HFF-Myc (cell line): ENCODE measurements at regions not wholly inside any gene's neighbourhood (a gene's known extent, or its start where the extent isn't known, plus 50 kb on each side); places are given as distances from the start of the nearest gene placed in this dataset.

ENCODE experiments used
- DNase-seq: peaks from one replicate; pipeline ENCODE4 v3.0.0-alpha.2; 2011; ENCODE audit warnings: low read depth; ENCODE audit errors: extremely low read depth
- H3K4me3 ChIP-seq: replicated peaks from 2 replicates; pipeline ENCODE4 v1.5.1; 2011; ENCODE audit warnings: low read depth, mild to moderate bottlenecking, control low read depth, low read length
- TF ChIP-seq, protein P1 (sequence below): IDR thresholded peaks from 2 replicates; pipeline ENCODE4 v1.5.1; 2012; ENCODE audit warnings: mild to moderate bottlenecking, low read depth, low read length, control low read depth; ENCODE audit errors: missing control alignments

GRCh38 chr2:59530258-59530657 lies 1023.2 kb downstream of the BCL11A start:
- TF ChIP-seq, protein P1, sequence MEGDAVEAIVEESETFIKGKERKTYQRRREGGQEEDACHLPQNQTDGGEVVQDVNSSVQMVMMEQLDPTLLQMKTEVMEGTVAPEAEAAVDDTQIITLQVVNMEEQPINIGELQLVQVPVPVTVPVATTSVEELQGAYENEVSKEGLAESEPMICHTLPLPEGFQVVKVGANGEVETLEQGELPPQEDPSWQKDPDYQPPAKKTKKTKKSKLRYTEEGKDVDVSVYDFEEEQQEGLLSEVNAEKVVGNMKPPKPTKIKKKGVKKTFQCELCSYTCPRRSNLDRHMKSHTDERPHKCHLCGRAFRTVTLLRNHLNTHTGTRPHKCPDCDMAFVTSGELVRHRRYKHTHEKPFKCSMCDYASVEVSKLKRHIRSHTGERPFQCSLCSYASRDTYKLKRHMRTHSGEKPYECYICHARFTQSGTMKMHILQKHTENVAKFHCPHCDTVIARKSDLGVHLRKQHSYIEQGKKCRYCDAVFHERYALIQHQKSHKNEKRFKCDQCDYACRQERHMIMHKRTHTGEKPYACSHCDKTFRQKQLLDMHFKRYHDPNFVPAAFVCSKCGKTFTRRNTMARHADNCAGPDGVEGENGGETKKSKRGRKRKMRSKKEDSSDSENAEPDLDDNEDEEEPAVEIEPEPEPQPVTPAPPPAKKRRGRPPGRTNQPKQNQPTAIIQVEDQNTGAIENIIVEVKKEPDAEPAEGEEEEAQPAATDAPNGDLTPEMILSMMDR = no peak
- no peak for DNase-seq
- no peak overlapping the region for H3K4me3 ChIP-seq

GRCh38 chr2:59529726-59530125 lies 1023.7 kb downstream of the BCL11A start:
- DNase-seq = no peak
- TF ChIP-seq, protein P1 = no peak
- H3K4me3 ChIP-seq = no peak overlapping the region

DNA sequence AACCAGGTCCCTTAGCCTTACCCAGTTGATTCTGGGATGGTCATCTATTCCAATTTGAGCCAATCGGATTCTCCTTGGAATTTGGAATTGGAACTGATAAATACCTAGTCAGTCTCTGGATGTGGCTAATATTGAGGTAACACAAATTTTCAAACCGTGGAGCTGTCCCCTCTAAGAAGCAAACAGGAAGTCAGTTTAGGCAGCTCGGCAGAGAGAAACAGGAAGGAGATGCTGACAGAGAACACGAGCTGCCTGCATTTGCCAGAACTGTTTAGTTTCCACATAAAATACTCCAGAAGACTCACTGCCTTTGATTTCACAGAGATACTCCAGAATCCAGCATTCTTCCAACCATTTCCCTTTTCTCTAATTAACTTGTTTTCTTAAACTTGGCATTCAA lies 1024.9 kb downstream of the BCL11A start:
- DNase-seq = no peak
- TF ChIP-seq, protein P1 = no peak
- H3K4me3 ChIP-seq = no peak overlapping the region

GRCh38 chr2:59502981-59503380 lies 1050.5 kb downstream of the BCL11A start:
- H3K4me3 ChIP-seq = no peak overlapping the region
- TF ChIP-seq, protein P1 = no peak
- no peak for DNase-seq

DNA sequence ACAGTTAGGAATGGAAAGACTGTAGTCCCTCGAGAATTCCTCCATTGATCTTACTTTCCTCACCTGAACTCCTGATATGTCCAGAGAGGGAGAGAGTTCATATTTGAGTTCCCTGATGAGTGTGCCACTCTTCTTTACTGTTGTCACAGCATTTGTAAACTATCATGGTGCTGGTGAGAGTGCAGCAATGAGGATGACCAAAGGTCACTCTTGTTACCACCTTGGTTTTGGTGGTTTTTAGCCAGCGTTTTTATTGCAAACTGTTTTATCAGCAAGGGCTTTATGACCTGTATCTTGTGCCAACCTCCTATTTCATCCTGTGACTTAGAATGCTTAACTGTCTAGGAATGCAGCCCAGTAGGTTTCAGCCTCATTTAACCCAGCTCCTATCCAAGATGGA lies 1062.5 kb downstream of the BCL11A start:
- no peak overlapping the region for H3K4me3 ChIP-seq
- TF ChIP-seq, protein P1 = no peak
- no peak for DNase-seq

DNA sequence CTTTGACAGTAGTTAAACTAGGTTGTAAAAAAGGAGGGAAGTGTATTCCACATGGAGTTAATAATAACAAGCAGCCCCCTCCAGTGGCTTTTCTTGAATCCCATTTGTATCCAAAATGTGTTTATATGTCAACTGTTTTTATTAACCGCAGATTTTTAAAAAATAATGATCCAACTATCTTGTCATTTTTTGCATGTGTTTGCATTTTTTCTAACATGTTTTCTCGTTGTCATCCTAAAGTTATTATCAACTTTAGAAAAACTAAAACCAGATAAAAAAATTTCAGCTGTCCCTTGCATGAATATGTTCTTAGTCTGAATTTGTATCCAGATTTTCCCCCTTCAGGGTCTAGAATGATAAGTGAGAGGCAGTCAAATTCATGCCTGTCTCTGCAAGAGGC lies 1063.3 kb downstream of the BCL11A start:
- TF ChIP-seq, protein P1 = no peak

DNA sequence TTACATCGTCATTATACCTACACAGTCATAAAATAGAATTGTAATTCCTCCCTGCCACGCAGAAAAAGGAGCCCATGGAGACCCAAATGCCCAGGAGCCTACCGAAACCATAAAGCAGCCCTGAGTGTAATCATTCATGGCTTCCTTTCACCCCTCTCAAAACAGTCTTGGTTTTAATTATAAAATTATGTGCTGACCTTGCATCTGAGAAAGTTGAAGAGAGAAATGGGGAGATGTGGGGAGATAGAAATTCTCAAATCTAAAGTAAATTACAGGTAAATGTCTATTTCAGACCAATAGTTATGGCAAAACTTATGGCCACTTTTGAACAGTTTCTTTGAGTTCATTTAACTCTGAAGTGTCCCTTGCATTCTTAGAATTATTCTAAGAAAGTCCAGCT lies 1068.8 kb downstream of the BCL11A start:
- no peak for DNase-seq
- TF ChIP-seq, protein P1 = no peak
- no peak overlapping the region for H3K4me3 ChIP-seq

More for the DNA sequence above, 1063.3 kb downstream of the BCL11A start:
- no peak for DNase-seq
- no peak overlapping the region for H3K4me3 ChIP-seq
